Stimulated activated CD4-positive, alpha-beta T cell treated with anti-CD3 and anti-CD28 coated beads, TNF-alpha, amount 100 ng/mL, for 48 hours (primary cell): ENCODE measurements at regions not wholly inside any gene's neighbourhood (a gene's known extent, or its start where the extent isn't known, plus 50 kb on each side); places are given as distances from the start of the nearest gene placed in this dataset.
"Not testable (repeated sequence)": the region's sequence is repeated elsewhere in the genome, so short reads cannot be mapped to it uniquely, and the experiment has no call there.

Experiments used
- DNase-seq, 3 donors: peaks; one replicate each; pipeline ENCODE4 v3.0.0-alpha.2; 2020; ENCODE audit warnings: low read depth in 3 of 3

DNA sequence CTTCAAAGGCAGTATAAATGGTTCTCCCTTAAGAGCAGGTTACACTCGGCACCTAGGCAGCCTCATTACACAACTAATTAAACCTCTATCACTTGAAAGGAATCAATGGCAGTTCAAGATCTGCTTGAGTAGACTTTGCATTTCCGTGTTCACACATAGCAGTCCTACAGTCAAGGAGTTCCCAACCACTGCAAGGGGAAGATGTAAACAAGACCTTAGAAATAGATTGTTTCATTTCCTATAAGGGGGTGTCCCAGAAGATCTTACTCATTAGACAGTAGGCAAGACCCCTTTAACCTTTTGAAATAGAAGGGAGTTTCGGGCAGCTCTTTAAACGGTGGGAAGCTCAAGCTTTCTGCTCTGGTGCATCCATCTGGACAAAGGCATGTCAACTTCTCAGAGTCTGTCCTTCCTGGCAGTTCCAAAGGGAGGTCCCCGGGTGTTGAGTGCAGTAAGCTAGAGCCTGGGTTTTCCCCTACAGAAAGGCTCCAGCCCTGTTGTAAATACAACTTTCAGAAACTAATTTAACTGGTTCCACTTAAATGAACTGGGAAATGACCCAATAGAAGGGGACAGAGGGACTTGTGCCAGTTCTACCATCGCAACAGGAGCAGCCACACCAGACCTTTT is 150.8 kb downstream of the RBMX2 start:
- DNase-seq, result no peak

DNA sequence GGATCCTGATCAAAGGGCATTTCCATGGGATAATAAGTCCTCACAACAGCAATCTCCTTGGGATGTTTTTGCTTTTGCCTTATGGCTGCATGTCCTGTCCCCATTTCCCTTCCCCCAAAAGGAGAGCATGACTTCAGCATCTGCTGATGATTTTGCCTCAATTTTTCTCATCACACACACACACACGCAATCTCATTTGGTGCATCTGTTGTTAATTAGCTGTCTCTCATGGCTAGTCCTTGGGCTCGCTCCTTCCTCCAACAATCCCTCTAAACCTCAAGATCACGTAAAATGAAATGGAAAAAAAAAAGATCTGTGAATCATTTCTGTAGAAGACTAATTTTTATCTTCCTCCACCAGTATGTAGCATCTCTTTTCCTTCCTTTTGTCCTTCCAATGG is 153.6 kb downstream of the RBMX2 start:
- DNase-seq, result no peak

DNA sequence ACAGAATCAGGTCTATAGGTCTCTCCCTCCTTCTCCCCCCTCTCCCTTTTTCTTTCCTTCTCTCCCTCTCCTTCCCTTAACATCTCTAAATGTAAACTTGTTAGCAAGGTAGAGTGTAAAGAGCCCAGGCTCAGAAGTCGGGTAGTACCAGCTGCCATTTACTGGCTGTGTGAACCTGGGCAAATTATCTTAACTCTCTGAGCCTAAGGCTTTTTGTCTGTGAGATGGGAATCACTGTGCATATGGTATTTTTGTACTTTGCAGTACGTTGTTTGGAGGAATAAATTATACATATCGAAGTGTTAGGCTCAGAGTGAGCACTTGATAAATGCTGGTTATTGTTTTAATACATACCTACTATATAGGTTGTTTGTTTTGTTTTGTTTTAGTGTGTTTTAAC is 154.0 kb downstream of the RBMX2 start:
- no peak for DNase-seq

DNA sequence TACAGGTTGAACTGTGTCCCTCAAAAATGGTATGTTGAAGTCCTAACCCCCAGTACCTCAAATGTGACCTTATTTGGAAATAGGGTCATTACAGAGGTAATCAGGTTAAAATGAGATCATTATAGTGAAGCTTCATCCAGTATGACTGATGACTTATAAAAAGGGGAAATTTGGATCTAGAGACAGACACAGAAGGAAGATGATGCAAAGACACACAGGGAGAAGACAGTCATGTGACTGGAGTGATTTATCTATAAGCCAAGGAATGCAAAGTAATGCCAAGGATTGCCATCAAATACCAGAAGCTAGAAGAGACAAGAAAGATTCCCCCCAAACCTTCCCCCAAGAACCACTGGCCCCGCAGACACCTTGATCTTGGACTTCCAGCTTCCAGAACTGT is 155.2 kb downstream of the RBMX2 start:
- DNase-seq, result no peak

DNA sequence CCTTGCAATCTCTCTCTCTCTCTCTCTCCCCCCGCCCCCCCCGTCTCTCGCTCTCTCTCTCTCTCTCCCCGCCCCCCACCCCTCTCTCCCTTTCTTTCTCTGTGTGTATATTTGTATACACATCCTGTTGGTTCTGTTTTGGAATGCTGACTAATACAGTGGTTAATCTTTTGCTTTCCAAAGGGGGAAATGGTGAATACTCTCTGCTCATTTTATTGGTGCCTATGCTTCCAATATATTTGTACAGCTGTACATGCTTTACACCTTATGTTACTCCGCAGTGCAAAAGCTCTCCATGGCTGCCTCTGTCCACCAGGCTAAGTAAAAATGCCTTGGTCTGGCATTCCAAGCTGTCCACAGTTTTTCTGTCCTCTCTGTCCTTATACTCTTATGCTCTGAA is 158.8 kb downstream of the RBMX2 start:
- DNase-seq, result no peak

DNA sequence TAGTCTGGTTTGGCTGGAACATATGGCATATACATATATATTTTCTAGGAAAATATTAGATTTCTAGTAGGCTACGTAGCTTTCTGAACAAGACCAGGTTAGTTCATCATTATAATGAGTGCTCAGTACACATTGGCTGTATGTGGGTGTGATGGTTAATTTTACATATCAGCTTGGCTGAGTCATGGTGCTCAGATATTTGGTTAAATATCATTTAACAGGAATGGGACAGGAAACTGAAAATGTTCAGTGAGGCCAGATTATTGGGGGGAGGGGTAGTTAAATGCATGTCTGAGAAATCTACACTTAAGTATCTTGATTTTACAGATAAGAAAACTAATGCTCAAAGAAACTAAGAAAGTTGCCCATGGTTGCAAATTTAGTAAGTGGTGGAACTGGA is 160.1 kb downstream of the RBMX2 start:
- no peak for DNase-seq

DNA sequence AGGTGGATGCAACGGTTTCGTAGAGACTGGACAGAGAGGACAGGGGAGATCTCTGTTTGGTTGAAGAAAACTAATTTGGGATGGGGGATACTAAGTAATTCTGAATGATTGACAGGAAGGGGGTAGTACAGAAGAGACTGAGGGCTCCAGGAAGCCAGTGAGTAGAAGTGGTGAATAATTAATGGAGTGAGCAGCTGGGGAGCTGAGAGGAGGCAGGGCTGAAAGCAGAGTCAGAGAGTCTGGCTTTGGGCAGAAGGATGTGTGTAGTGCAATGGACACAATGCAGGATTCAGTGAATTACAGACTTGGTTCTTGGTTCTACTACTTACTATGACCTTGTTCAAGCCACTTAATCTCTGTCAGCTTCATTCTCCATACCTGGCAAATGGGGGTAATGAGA is 161.7 kb downstream of the RBMX2 start:
- no peak for DNase-seq

DNA sequence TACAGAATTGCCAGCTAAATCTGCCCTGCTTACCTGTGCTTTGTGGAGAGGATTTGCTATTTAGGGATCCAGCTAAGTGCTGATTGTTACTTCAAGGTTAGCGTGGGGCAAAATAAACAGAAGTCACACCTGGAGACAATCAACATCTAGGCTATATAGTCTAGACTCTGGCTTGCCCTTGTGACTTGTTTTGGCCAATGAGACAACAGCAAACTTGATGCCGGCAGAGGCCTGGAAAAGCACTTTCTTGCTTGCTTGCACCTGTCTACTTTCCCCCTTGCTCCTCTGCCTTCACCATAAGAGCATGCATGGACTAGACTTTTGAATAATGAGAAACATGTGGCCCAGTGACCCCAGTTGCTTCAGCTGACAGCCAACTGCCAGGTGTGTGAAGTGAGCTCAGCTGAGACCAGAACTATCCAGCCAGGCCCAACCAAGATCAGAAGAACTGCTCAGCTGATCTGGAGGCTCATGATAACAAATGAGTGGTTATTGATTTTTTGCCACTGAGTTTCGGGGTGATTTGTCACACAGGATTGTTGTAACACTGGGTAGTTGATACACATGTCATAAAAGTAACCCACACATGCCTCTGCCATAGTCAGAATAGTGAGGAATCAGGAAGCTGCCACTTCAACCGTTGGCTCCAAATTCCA is 164.4 kb downstream of the RBMX2 start:
- DNase-seq, result no peak

DNA sequence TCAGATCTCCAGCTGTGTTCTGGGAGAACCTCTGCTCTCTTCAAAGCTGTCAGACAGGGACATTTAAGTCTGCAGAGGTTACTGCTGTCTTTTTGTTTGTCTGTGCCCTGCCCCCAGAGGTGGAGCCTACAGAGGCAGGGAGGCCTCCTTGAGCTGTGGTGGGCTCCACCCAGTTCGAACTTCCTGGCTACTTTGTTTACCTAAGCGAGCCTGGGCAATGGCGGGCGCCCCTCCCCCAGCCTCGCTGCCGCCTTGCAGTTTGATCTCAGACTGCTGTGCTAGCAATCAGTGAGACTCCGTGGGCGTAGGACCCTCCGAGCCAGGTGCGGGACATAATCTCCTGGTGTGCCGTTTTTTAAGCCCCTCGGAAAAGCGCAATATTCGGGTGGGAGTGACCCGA is 171.2 kb downstream of the RBMX2 start:
- not testable (repeated sequence) for DNase-seq
